HCT116 (cell line): ENCODE measurements at regions not wholly inside any gene's neighbourhood (a gene's known extent, or its start where the extent isn't known, plus 50 kb on each side); places are given as distances from the start of the nearest gene placed in this dataset.

ENCODE experiments used
- ATAC-seq: fragments of 200-7000 bp; cut with Tn5 transposase; 2 replicates; pipeline ENCODE4 v1.9.1; 2020; ENCODE audit warnings: mild to moderate bottlenecking, moderate library complexity
- BruUV-seq: library from RNA; stranded (reverse); fragments of 400-500 nt; replicated peaks from 2 replicates; lab custom pipeline; 2021; lab: Mats Ljungman, UMichigan
- CTCF ChIA-PET: fragments of 300-600 bp; sonication (Branson Sonifier 250); formaldehyde crosslinking; loops from one replicate; lab custom pipeline; 2021; ENCODE audit warnings: antibody characterized with exemption; lab: Charles Lee
- POLR2A ChIA-PET: fragments of 300-600, 350-600 bp; sonication (Branson Sonifier 250); formaldehyde crosslinking; loops from one replicate; lab custom pipeline; 2021; ENCODE audit warnings: antibody characterized with exemption; lab: Charles Lee
- RAD21 ChIA-PET, 2 experiments: fragments of 300-600 bp; sonication (Branson Sonifier 250); formaldehyde crosslinking; loops; one replicate each; lab custom pipeline; 2023; ENCODE audit warnings: low total read pairs in 2 of 2; ENCODE audit not compliant: uncharacterized antibody in 2 of 2, unreplicated experiment in 2 of 2, low non-redundant PET in 1 of 2; lab: Charles Lee
- DNase-seq: peaks from one replicate; pipeline ENCODE4 v3.0.0-alpha.2; 2010; ENCODE audit warnings: low read depth, low spot score
- H2AFZ ChIP-seq: fragments of 200-600 bp; shearing (Covaris generic), sonication (generic); 2 replicates; pipeline ENCODE4 v1.6.1; 2017; ENCODE audit warnings: low read depth, mixed run types, mixed read lengths, antibody characterized with exemption, low read length; ENCODE audit not compliant: poor library complexity, severe bottlenecking
- H3K27ac ChIP-seq: 2 replicates; pipeline ENCODE4 v1.5.1; 2012; ENCODE audit warnings: low read depth, low read length
- H3K27me3 ChIP-seq: fragments of 200-600 bp; sonication (generic); 2 replicates; pipeline ENCODE4 v1.6.1; 2016; ENCODE audit warnings: mixed run types, low read length, mixed read lengths; ENCODE audit not compliant: insufficient read depth
- H3K36me3 ChIP-seq, 2 experiments: fragments of 200-500 bp in 1 of 2; fragments of 200-600 bp in 1 of 2; sonication (Bioruptor generic) in 1 of 2; sonication (generic) in 1 of 2; 2 replicates each; pipeline versions ENCODE4 v1.5.1 to v1.6.1; 2014 to 2016; ENCODE audit warnings: low read length in 2 of 2, inconsistent platforms in 1 of 2, mixed read lengths in 1 of 2, mixed run types in 1 of 2; ENCODE audit not compliant: insufficient read depth in 2 of 2, control insufficient read depth in 1 of 2
- H3K4me1 ChIP-seq, 2 experiments: fragments of 200-600 bp in 1 of 2; sonication (generic) in 1 of 2; 2 replicates each; pipeline versions ENCODE4 v1.5.1 to v1.6.1; 2012 to 2017; ENCODE audit warnings: low read length in 2 of 2, inconsistent platforms in 1 of 2, mild to moderate bottlenecking in 1 of 2, mixed read lengths in 1 of 2, mixed run types in 1 of 2, moderate library complexity in 1 of 2; ENCODE audit not compliant: insufficient read depth in 2 of 2, control insufficient read depth in 1 of 2
- H3K4me2 ChIP-seq: fragments of 200-600 bp; sonication (generic); 2 replicates; pipeline ENCODE4 v1.6.1; 2017; ENCODE audit warnings: mixed run types, low read length, mixed read lengths
- H3K4me3 ChIP-seq, 2 experiments: fragments of 200-600 bp in 1 of 2; sonication (generic) in 1 of 2; replicated peaks in 1 of 2; 2 replicates each; pipeline ENCODE4 v1.5.1; 2011 to 2016; ENCODE audit warnings: low read length in 2 of 2, control low read depth in 1 of 2, low read depth in 1 of 2, mild to moderate bottlenecking in 1 of 2, mixed read lengths in 1 of 2, mixed run types in 1 of 2
- H3K79me2 ChIP-seq: fragments of 200-600 bp; sonication (generic); 2 replicates; pipeline ENCODE4 v1.6.1; 2017; ENCODE audit warnings: mild to moderate bottlenecking, mixed run types, low read length, moderate library complexity, mixed read lengths; ENCODE audit not compliant: insufficient read depth
- H3K9ac ChIP-seq: fragments of 200-600 bp; sonication (generic); 2 replicates; pipeline ENCODE4 v1.6.1; 2016; ENCODE audit warnings: low read length, mixed read lengths
- H3K9me2 ChIP-seq: fragments of 200-600 bp; sonication (generic), shearing (Covaris generic); 2 replicates; pipeline ENCODE4 v1.6.1; 2017; ENCODE audit warnings: mixed run types, mild to moderate bottlenecking, moderate library complexity; ENCODE audit not compliant: insufficient read depth
- H3K9me3 ChIP-seq, 2 experiments: fragments of 200-500 bp in 1 of 2; fragments of 200-600 bp in 1 of 2; sonication (Bioruptor generic) in 1 of 2; sonication (generic) in 1 of 2; 2 replicates each; pipeline ENCODE4 v1.6.1; 2014 to 2017; ENCODE audit warnings: low read length in 2 of 2, mixed read lengths in 2 of 2, inconsistent platforms in 1 of 2, low read depth in 1 of 2, mild to moderate bottlenecking in 1 of 2, mixed run types in 1 of 2, moderate library complexity in 1 of 2; ENCODE audit not compliant: control insufficient read depth in 1 of 2, insufficient read depth in 1 of 2
- H4K20me1 ChIP-seq: fragments of 200-600 bp; sonication (generic), shearing (Covaris generic); 2 replicates; pipeline ENCODE4 v1.6.1; 2017; ENCODE audit warnings: mixed run types, mild to moderate bottlenecking, moderate library complexity; ENCODE audit not compliant: insufficient read depth
- ATF3 ChIP-seq: IDR thresholded peaks from 2 replicates; pipeline ENCODE4 v1.6.1; 2012
- CBX3 ChIP-seq: IDR thresholded peaks from 2 replicates; pipeline ENCODE4 v1.6.1; 2012; ENCODE audit warnings: low read depth
- CTCF ChIP-seq, 3 experiments: fragments of 200-600 bp in 1 of 3; sonication (generic) in 1 of 3; IDR thresholded peaks in 2 of 3; conservative IDR thresholded peaks in 1 of 3; 2 replicates each; pipeline ENCODE4 v1.5.1; 2012 to 2017; ENCODE audit warnings: low read depth in 2 of 3, low read length in 2 of 3, antibody characterized with exemption in 1 of 3, borderline replicate concordance in 1 of 3, control low read depth in 1 of 3, mild to moderate bottlenecking in 1 of 3, mixed read lengths in 1 of 3, mixed run types in 1 of 3, moderate library complexity in 1 of 3; ENCODE audit not compliant: insufficient read depth in 1 of 3
- EGR1 ChIP-seq: IDR thresholded peaks from 2 replicates; pipeline ENCODE4 v1.6.1; 2012; ENCODE audit warnings: low read depth
- EZH2phosphoT487 ChIP-seq: fragments of 200-600 bp; IDR thresholded peaks from 2 replicates; pipeline ENCODE4 v1.6.1; 2018; ENCODE audit warnings: antibody characterized with exemption, borderline replicate concordance
- FOSL1 ChIP-seq: IDR thresholded peaks from 2 replicates; pipeline ENCODE4 v1.6.1; 2012; ENCODE audit warnings: low read depth
- JUND ChIP-seq: IDR thresholded peaks from 2 replicates; pipeline ENCODE4 v1.6.1; 2012
- MAX ChIP-seq: IDR thresholded peaks from 2 replicates; pipeline ENCODE4 v1.6.1; 2012
- POLR2A ChIP-seq: IDR thresholded peaks from 2 replicates; pipeline ENCODE4 v1.7.0; 2011; ENCODE audit warnings: borderline replicate concordance; ENCODE audit not compliant: insufficient read depth, insufficient read length; ENCODE audit errors: extremely low read depth
- POLR2AphosphoS5 ChIP-seq: IDR thresholded peaks from 2 replicates; pipeline ENCODE4 v1.6.1; 2011; ENCODE audit warnings: mild to moderate bottlenecking, low read depth, low read length, moderate library complexity
- REST ChIP-seq: IDR thresholded peaks from 2 replicates; pipeline ENCODE4 v1.6.1; 2012; ENCODE audit warnings: low read depth
- SP1 ChIP-seq: IDR thresholded peaks from 2 replicates; pipeline ENCODE4 v1.6.1; 2012; ENCODE audit warnings: low read depth
- SRF ChIP-seq: IDR thresholded peaks from 2 replicates; pipeline ENCODE4 v1.6.1; 2012; ENCODE audit warnings: low read depth
- TCF7L2 ChIP-seq: IDR thresholded peaks from 2 replicates; pipeline ENCODE4 v1.7.0; 2011; ENCODE audit warnings: borderline replicate concordance, inconsistent platforms; ENCODE audit not compliant: insufficient read depth, insufficient read length; ENCODE audit errors: extremely low read depth
- YY1 ChIP-seq: IDR thresholded peaks from 2 replicates; pipeline ENCODE4 v1.6.1; 2011; ENCODE audit warnings: low read length, low read depth, moderate library complexity, mild to moderate bottlenecking; ENCODE audit not compliant: insufficient replicate concordance; ENCODE audit errors: extremely low read depth
- ZBTB33 ChIP-seq: IDR thresholded peaks from 2 replicates; pipeline ENCODE4 v1.6.1; 2011; ENCODE audit warnings: mild to moderate bottlenecking, low read length, moderate library complexity; ENCODE audit not compliant: insufficient replicate concordance; ENCODE audit errors: extremely low read depth
- ZFX ChIP-seq: fragments of 450-650 bp; IDR thresholded peaks from 2 replicates; pipeline ENCODE4 v1.6.1; 2017
- ZNF274 ChIP-seq: fragments of 200-500 bp; sonication (Bioruptor generic); IDR thresholded peaks from 2 replicates; pipeline ENCODE4 v1.6.1; 2014; ENCODE audit warnings: mild to moderate bottlenecking, low read depth, low read length, inconsistent platforms
- intact Hi-C: fragments of 100-400 bp; cut with micrococcal nuclease; formaldehyde crosslinking; loops from 2 replicates; pipeline ENCODE4 v1.10.0; 2022

- Histone ChIP-seq H3K36me3 (no peaks in the 10 kb centered on the region), H3K4me3 (no peak overlapping the region), H3K9me3 (no peaks in the 10 kb centered on the region), H3K4me1 (no peaks in the 10 kb centered on the region), H3K27ac (no peak overlapping the region), H3K9ac (no peak overlapping the region), H3K79me2 (no peaks in the 10 kb centered on the region), H3K4me2 (no peak overlapping the region), H4K20me1 (no peaks in the 10 kb centered on the region), H3K27me3 (no peaks in the 10 kb centered on the region), H2AFZ (no peak overlapping the region), H3K9me2 (no peaks in the 10 kb centered on the region)
- no TSS peak for BruUV-seq
- TF ChIP-seq ZBTB33 (no peak), POLR2A (no peak), REST (no peak), FOSL1 (no peak), YY1 (no peak), EZH2phosphoT487 (no peak), SP1 (no peak), POLR2AphosphoS5 (no peak), TCF7L2 (no peak), ATF3 (no peak), MAX (no peak), CTCF (IDR thresholded peaks at IDR 0.05 in 2 of 3, conservative IDR thresholded peaks at IDR 0.05 in 1 of 3; ENCODE audit: borderline replicate concordance in 1 of 3, insufficient read depth in 1 of 3, low read depth in 2 of 3, low read length in 2 of 3) (no peak), CBX3 (no peak), ZNF274 (no peak), SRF (no peak), ZFX (no peak), EGR1 (no peak), JUND (no peak)
- DNase-seq (no peak), ATAC-seq (no peak)
- intact Hi-C loops, result no loop called here
- RAD21 ChIA-PET, result no interaction called here
- CTCF ChIA-PET, result no interaction called here
- POLR2A ChIA-PET, result no interaction called here
Observed at GRCh38 chr2:53609551-53609950, 158.1 kb upstream of the CHAC2 start.
